Dendritic cell treated with granulocyte-macrophage colony-stimulating factor and Interleukin-4, amounts not matched to agents 40 ng/mL and 50 ng/mL, for 4 days (primary cell): ENCODE measurements at regions not wholly inside any gene's neighbourhood (a gene's known extent, or its start where the extent isn't known, plus 50 kb on each side); places are given as distances from the start of the nearest gene placed in this dataset.

Experiments used
- H3K27ac Mint-ChIP-seq: one replicate; pipeline ENCODE4 v1.8.0; 2022; ENCODE audit warnings: mild to moderate bottlenecking, mixed read lengths
- H3K27me3 Mint-ChIP-seq: one replicate; pipeline ENCODE4 v1.8.0; 2022; ENCODE audit warnings: mild to moderate bottlenecking, mixed read lengths
- H3K36me3 Mint-ChIP-seq: one replicate; pipeline ENCODE4 v1.8.0; 2022; ENCODE audit warnings: low read depth, mixed read lengths
- H3K4me1 Mint-ChIP-seq: one replicate; pipeline ENCODE4 v1.8.0; 2022; ENCODE audit warnings: low read depth, mixed read lengths
- H3K4me3 Mint-ChIP-seq: one replicate; pipeline ENCODE4 v1.8.0; 2022; ENCODE audit warnings: mild to moderate bottlenecking, moderate library complexity, mixed read lengths
- H3K9me3 Mint-ChIP-seq: one replicate; pipeline ENCODE4 v1.8.0; 2022; ENCODE audit warnings: mixed read lengths
- intact Hi-C: fragments of 100-400 bp; cut with micrococcal nuclease; formaldehyde crosslinking; loops from one replicate; pipeline ENCODE4 v1.15.0; 2022

GRCh38 chr12:5232826-5233500, 189.3 kb downstream of the KCNA5 start:
- Mint-ChIP-seq H3K9me3 (peaks cover 11% of the 10 kb centered on the region), H3K4me3 (no peak overlapping the region), H3K27me3 (no peaks in the 10 kb centered on the region), H3K27ac (no peak overlapping the region), H3K4me1 (no peaks in the 10 kb centered on the region), H3K36me3 (no peaks in the 10 kb centered on the region)
- intact Hi-C loops: no loop called here

- intact Hi-C loops: no loop called here
Measured at GRCh38 chr12:5236022-5236640, 192.5 kb downstream of the KCNA5 start.

GRCh38 chr12:5242440-5242839, 189.5 kb upstream of the NTF3 start:
- H3K27me3 Mint-ChIP-seq: no peaks in the 10 kb centered on the region
- H3K4me1 Mint-ChIP-seq: no peaks in the 10 kb centered on the region
- no peak overlapping the region for H3K27ac Mint-ChIP-seq
- H3K36me3 Mint-ChIP-seq: no peaks in the 10 kb centered on the region
- no peaks in the 10 kb centered on the region for H3K9me3 Mint-ChIP-seq
- H3K4me3 Mint-ChIP-seq: no peak overlapping the region
- intact Hi-C loops: no loop called here

More at GRCh38 chr12:5236022-5236640, 192.5 kb downstream of the KCNA5 start:
- Mint-ChIP-seq H3K36me3 (no peaks in the 10 kb centered on the region), H3K27me3 (no peaks in the 10 kb centered on the region), H3K4me1 (no peaks in the 10 kb centered on the region), H3K27ac (no peak overlapping the region), H3K4me3 (no peak overlapping the region), H3K9me3 (no peaks in the 10 kb centered on the region)

GRCh38 chr12:5243014-5243413, 188.9 kb upstream of the NTF3 start:
- no peaks in the 10 kb centered on the region for H3K27me3 Mint-ChIP-seq
- no peaks in the 10 kb centered on the region for H3K36me3 Mint-ChIP-seq
- no peak overlapping the region for H3K4me3 Mint-ChIP-seq
- H3K9me3 Mint-ChIP-seq: no peaks in the 10 kb centered on the region
- no peak overlapping the region for H3K27ac Mint-ChIP-seq
- intact Hi-C loops: no loop called here
- no peaks in the 10 kb centered on the region for H3K4me1 Mint-ChIP-seq

DNA sequence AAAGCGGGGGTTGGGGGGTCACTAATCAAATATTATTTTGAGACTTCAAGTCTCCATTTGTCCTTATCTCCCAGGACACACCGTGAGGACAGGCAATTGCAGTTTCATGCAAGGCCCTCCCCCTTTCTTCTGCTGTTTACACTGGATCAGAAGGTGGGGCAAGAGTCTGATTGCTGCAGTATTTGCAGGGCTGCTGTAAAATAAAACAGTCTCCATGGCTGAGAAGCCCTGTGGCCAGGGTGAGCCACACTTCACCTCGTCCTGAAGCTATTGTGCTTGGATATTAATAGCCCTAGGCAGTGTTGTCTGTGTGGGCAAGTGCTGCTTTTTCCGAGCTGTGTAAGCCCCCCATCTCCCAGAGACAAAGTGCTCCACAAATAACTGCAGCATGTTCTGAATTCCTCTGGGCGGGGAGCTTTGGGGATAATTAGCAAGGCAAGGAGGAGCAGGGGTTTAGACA, 187.4 kb upstream of the NTF3 start:
- Mint-ChIP-seq H3K9me3 (no peaks in the 10 kb centered on the region), H3K27me3 (no peaks in the 10 kb centered on the region), H3K27ac (no peak overlapping the region), H3K4me3 (no peak overlapping the region), H3K36me3 (no peaks in the 10 kb centered on the region), H3K4me1 (no peaks in the 10 kb centered on the region)
- intact Hi-C loops: no loop called here

DNA sequence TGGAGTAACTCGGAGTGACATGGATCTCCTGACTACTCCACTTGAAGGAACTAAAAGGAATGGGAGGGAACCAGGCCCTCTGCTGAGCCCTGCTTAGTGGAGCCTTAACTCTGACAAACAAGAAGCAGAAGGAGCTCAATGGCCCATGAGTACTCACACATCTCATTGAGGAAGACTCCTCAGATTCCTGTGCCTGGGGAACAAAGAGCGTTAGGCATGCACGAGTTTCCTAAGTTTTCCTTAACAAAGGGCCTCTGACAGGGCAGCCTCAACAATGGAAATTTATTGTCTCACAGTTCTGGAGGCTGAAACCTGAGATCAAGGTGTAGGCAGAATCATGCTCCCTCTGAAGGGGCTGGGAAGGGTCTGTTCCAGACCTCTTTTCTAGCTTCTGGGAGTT, 185.7 kb upstream of the NTF3 start:
- H3K9me3 Mint-ChIP-seq: no peaks in the 10 kb centered on the region
- no peaks in the 10 kb centered on the region for H3K4me1 Mint-ChIP-seq
- H3K36me3 Mint-ChIP-seq: no peaks in the 10 kb centered on the region
- intact Hi-C loops: no loop called here
- no peak overlapping the region for H3K27ac Mint-ChIP-seq
- no peak overlapping the region for H3K4me3 Mint-ChIP-seq
- H3K27me3 Mint-ChIP-seq: no peaks in the 10 kb centered on the region

DNA sequence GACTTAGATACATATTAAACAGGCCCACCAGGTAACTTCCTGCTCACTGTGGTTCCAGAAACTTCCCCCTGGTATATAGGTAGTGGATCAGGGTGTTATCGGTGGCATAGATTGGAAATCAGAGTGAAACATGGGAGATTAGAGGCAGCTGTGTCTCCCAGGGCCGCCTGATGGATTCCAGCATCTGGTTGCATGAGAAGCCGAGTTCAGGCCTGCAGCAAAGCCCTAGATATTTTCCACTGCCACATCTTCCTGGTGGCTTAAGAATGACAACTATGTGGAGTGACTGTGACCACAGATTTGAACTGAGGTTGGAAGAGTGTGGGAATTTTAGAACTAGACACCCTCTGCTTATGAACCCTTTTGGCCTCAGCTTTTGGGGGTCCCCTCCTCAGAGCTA, 184.8 kb upstream of the NTF3 start:
- H3K27me3 Mint-ChIP-seq: no peaks in the 10 kb centered on the region
- intact Hi-C loops: no loop called here
- no peak overlapping the region for H3K27ac Mint-ChIP-seq
- H3K4me1 Mint-ChIP-seq: no peaks in the 10 kb centered on the region
- H3K36me3 Mint-ChIP-seq: no peaks in the 10 kb centered on the region
- H3K9me3 Mint-ChIP-seq: no peaks in the 10 kb centered on the region
- no peak overlapping the region for H3K4me3 Mint-ChIP-seq

- intact Hi-C loops: no loop called here
- no peak overlapping the region for H3K4me3 Mint-ChIP-seq
- no peaks in the 10 kb centered on the region for H3K4me1 Mint-ChIP-seq
- no peaks in the 10 kb centered on the region for H3K27me3 Mint-ChIP-seq
- H3K9me3 Mint-ChIP-seq: no peaks in the 10 kb centered on the region
- no peak overlapping the region for H3K27ac Mint-ChIP-seq
- H3K36me3 Mint-ChIP-seq: no peaks in the 10 kb centered on the region
Measured at GRCh38 chr12:5248230-5248629, 183.7 kb upstream of the NTF3 start.

- H3K9me3 Mint-ChIP-seq: no peaks in the 10 kb centered on the region
- no peak overlapping the region for H3K27ac Mint-ChIP-seq
- no peaks in the 10 kb centered on the region for H3K4me1 Mint-ChIP-seq
- H3K36me3 Mint-ChIP-seq: no peaks in the 10 kb centered on the region
- intact Hi-C loops: no loop called here
- no peak overlapping the region for H3K4me3 Mint-ChIP-seq
- H3K27me3 Mint-ChIP-seq: no peaks in the 10 kb centered on the region
Measured at GRCh38 chr12:5248999-5249526, 182.8 kb upstream of the NTF3 start.

DNA sequence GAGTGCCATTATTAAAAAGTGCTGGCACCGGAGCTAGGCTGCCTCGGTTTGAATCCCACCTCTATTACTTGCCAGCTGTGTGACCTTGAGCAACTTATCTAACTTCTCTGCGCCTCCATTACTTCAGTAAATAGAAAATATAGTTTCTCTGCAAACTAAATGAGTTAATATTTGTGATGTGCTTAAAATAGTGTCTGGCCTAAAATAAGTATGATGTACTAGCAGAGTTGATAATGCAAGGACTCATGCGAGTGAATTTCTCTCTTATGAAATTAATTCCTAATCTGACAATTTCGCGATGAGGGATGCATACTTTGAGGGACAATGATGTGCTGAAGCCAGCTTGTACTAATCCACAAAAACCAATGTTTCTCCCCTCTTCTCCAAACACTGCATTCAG, 180.8 kb upstream of the NTF3 start:
- Mint-ChIP-seq H3K4me3 (no peak overlapping the region), H3K36me3 (no peaks in the 10 kb centered on the region), H3K27ac (no peak overlapping the region), H3K4me1 (no peaks in the 10 kb centered on the region), H3K9me3 (no peaks in the 10 kb centered on the region), H3K27me3 (no peaks in the 10 kb centered on the region)
- intact Hi-C loops: no loop called here

GRCh38 chr12:5251786-5252185, 180.1 kb upstream of the NTF3 start:
- Mint-ChIP-seq H3K27me3 (no peaks in the 10 kb centered on the region), H3K36me3 (no peaks in the 10 kb centered on the region), H3K27ac (no peak overlapping the region), H3K4me1 (no peaks in the 10 kb centered on the region), H3K9me3 (no peaks in the 10 kb centered on the region), H3K4me3 (no peak overlapping the region)
- intact Hi-C loops: no loop called here

DNA sequence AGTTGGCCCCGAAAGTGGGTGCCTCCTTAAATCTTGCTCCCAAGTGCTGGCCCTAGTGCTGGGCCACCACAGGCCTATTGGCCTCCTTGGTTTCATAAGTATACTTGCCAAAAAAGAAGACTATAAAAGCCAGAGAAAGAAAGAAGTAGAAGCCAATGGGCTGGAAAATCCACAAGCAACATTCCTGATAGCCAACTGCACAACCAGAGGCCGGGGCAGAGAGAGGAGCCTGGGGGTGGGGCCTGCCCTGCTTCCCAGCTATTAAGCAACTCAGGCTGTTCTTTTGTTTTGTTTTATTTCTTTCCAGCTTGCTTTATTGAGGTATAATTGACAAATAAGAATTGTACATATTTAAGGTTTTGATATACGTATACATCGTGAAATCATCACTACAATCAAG, 177.2 kb upstream of the NTF3 start:
- H3K4me3 Mint-ChIP-seq: no peak overlapping the region
- intact Hi-C loops: no loop called here

DNA sequence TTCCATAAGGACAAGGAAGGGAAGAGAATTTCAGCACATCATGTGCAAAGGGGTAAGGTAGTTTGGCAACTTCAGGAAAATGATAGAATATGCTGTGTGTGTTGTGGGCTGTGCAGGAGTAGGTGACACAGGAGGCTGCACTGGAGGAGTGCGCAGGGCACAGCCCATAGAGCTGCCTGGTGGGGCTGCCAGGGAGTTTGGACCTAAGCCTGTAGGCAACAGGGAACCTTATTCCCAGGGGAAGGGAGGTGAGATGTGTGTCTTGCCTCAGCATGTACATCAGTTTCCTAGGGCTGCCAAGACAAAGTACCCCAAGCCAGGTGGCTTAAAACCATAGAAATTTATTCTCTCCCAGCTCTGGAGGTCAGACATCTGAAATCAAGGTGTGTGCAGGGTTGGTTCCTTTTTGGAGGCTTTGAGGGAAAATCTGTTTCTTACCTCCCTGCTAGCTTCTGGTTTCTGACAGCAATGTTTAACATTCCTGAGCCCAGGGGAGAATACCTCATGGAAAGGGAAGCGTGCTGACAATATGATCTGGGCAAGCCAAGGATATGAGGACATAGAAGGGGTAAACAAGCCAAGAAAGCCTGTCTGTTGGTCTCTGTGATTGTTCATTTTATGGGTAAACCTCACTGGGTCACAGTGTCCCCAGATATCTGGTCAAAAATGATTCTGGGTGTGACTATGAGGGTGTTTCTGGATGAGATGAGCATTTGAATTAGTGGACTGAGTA, 174.0 kb upstream of the NTF3 start:
- Mint-ChIP-seq H3K9me3 (no peaks in the 10 kb centered on the region), H3K36me3 (no peaks in the 10 kb centered on the region), H3K4me1 (no peaks in the 10 kb centered on the region), H3K27me3 (no peaks in the 10 kb centered on the region), H3K27ac (no peak overlapping the region), H3K4me3 (no peak overlapping the region)
- intact Hi-C loops: no loop called here

More for the DNA sequence above, 177.2 kb upstream of the NTF3 start:
- Mint-ChIP-seq H3K4me1 (no peaks in the 10 kb centered on the region), H3K27me3 (no peaks in the 10 kb centered on the region), H3K36me3 (no peaks in the 10 kb centered on the region), H3K9me3 (no peaks in the 10 kb centered on the region), H3K27ac (no peak overlapping the region)

DNA sequence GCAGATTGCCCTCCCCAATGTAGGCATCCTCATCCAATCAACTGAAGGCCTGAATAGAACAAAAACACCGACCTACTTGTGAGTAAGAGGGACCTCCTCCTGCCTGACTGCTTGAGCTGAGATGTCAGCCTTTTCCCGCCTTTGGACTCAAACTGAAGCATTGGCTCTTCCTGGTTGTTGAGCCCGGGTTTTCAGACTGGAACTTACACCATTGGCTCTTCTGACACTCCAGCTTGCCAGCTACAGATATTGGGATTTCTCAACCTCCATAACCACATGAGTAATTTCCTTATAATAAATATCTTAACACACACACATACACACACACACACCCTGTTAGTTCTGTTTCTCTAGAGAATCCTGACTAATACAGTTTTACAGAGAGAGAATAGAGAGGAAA, 173.4 kb upstream of the NTF3 start:
- intact Hi-C loops: no loop called here
- no peak overlapping the region for H3K27ac Mint-ChIP-seq
- no peaks in the 10 kb centered on the region for H3K4me1 Mint-ChIP-seq
- no peaks in the 10 kb centered on the region for H3K27me3 Mint-ChIP-seq
- no peaks in the 10 kb centered on the region for H3K36me3 Mint-ChIP-seq
- no peak overlapping the region for H3K4me3 Mint-ChIP-seq
- H3K9me3 Mint-ChIP-seq: no peaks in the 10 kb centered on the region
